SK-N-SH treated with all-trans-retinoic acid at 6 μM for 48 hours (cell line): ENCODE measurements at regions not wholly inside any gene's neighbourhood (a gene's known extent, or its start where the extent isn't known, plus 50 kb on each side); places are given as distances from the start of the nearest gene placed in this dataset.

Source experiments
- ARNTL ChIP-seq: fragments of 450-650 bp; formaldehyde crosslinking; IDR thresholded peaks from 2 replicates; pipeline ENCODE4 v1.5.0; 2020; ENCODE audit warnings: low read depth, mild to moderate bottlenecking, moderate library complexity, borderline replicate concordance
- BACH2 ChIP-seq: fragments of 250-450 bp; sonication (Bioruptor Pico); IDR thresholded peaks from 2 replicates; pipeline ENCODE4 v1.9.0; 2021; ENCODE audit warnings: mild to moderate bottlenecking, borderline replicate concordance
- RARB ChIP-seq: fragments of 250-450 bp; sonication (Bioruptor Pico); IDR thresholded peaks from 2 replicates; pipeline ENCODE4 v1.8.0; 2021; ENCODE audit warnings: mild to moderate bottlenecking, moderate library complexity
- TCF4 ChIP-seq: fragments of 250-450 bp; sonication (Bioruptor Pico); IDR thresholded peaks from 2 replicates; pipeline ENCODE4 v1.8.0; 2021; ENCODE audit warnings: mild to moderate bottlenecking, moderate library complexity, borderline replicate concordance
- TOX ChIP-seq: fragments of 250-450 bp; sonication (Bioruptor Pico); IDR thresholded peaks from 2 replicates; pipeline ENCODE4 v1.8.0; 2021; ENCODE audit warnings: mild to moderate bottlenecking, moderate library complexity, borderline replicate concordance
- ZC3H10 ChIP-seq: fragments of 250-450 bp; sonication (Bioruptor Pico); IDR thresholded peaks from 2 replicates; pipeline ENCODE4 v1.5.1; 2021; ENCODE audit warnings: mild to moderate bottlenecking, moderate library complexity
- ZFP3 ChIP-seq: fragments of 250-450 bp; sonication (Bioruptor Pico); IDR thresholded peaks from 2 replicates; pipeline ENCODE4 v1.5.0; 2020; ENCODE audit warnings: mild to moderate bottlenecking, moderate library complexity
- ZFP30 ChIP-seq: fragments of 450-650 bp; formaldehyde crosslinking; IDR thresholded peaks from 2 replicates; pipeline ENCODE4 v1.5.0; 2022; ENCODE audit warnings: mild to moderate bottlenecking, moderate library complexity
- ZNF565 ChIP-seq: fragments of 450-650 bp; formaldehyde crosslinking; conservative IDR thresholded peaks from 2 replicates; pipeline ENCODE4 v1.5.0; 2020; ENCODE audit warnings: low read depth, mild to moderate bottlenecking, moderate library complexity
- ZNF70 ChIP-seq: fragments of 450-650 bp; formaldehyde crosslinking; IDR thresholded peaks from 2 replicates; pipeline ENCODE4 v1.5.0; 2020; ENCODE audit warnings: mild to moderate bottlenecking, moderate library complexity
- ZNF8 ChIP-seq: fragments of 450-650 bp; formaldehyde crosslinking; IDR thresholded peaks from 2 replicates; pipeline ENCODE4 v1.5.0; 2020; ENCODE audit warnings: mild to moderate bottlenecking, moderate library complexity
- TF ChIP-seq, protein P1 (sequence below): fragments of 250-450 bp; sonication (Bioruptor Pico); IDR thresholded peaks from 2 replicates; pipeline ENCODE4 v1.5.1; 2021; ENCODE audit warnings: mild to moderate bottlenecking, moderate library complexity

DNA sequence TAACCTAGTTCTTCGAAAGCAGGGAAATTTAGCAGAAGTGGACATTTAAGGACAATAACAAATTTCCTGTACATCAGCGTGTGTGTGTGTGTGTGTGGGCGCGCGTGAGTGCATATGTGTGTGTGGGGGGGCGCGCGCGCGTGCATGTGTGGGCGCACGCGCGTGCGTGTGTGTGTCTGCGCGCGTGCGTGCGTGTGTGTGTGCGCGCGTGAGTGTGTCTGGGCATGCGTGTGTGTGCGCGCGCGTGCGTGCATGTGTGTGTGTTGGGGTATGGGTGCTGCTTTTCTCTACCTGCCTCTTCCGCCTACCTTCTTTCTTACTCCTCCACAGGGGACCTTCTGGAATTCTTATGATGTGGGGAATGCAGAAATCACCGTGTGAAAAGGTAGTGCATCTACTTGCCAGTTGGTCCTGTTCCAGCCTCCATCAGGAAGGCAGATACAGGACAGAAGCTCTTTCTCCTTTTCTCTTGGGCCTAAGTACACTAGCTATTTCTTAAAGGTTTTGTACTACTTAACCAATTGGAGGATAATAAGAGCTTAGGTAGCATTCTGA is 165.4 kb upstream of the KCNK2 start:
- TF ChIP-seq RARB (CRISPR knock-in tag) (no peak), TCF4 (CRISPR knock-in tag) (no peak), ZNF565 (CRISPR knock-in tag) (no peak), TOX (CRISPR knock-in tag) (no peak), BACH2 (CRISPR knock-in tag) (no peak), ZFP3 (CRISPR knock-in tag) (no peak), ARNTL (no peak), ZC3H10 (CRISPR knock-in tag) (no peak), ZFP30 (CRISPR knock-in tag) (no peak), ZNF8 (CRISPR knock-in tag) (no peak), ZNF70 (no peak)
- TF ChIP-seq, protein P1, sequence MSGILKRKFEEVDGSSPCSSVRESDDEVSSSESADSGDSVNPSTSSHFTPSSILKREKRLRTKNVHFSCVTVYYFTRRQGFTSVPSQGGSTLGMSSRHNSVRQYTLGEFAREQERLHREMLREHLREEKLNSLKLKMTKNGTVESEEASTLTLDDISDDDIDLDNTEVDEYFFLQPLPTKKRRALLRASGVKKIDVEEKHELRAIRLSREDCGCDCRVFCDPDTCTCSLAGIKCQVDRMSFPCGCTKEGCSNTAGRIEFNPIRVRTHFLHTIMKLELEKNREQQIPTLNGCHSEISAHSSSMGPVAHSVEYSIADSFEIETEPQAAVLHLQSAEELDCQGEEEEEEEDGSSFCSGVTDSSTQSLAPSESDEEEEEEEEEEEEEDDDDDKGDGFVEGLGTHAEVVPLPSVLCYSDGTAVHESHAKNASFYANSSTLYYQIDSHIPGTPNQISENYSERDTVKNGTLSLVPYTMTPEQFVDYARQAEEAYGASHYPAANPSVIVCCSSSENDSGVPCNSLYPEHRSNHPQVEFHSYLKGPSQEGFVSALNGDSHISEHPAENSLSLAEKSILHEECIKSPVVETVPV (CRISPR knock-in tag): no peak
